ENCODE measurements at regions not wholly inside any gene's neighbourhood (a gene's known extent, or its start where the extent isn't known, plus 50 kb on each side); places are given as distances from the start of the nearest gene placed in this dataset.

- TF ChIP-seq CTCF (IDR thresholded peaks at IDR 0.05; ENCODE audit: insufficient read depth, missing control alignments): no peak
- no peak for DNase-seq (ENCODE audit: insufficient read length, low spot score)
- no peak for FAIRE-seq
Measured at GRCh38 chr1:69196071-69196470, 371.7 kb upstream of the LRRC7 start.

- DNase-seq (ENCODE audit: insufficient read length, low spot score): no peak
- FAIRE-seq: no peak
Measured at GRCh38 chr1:69197816-69198215, 369.9 kb upstream of the LRRC7 start.

GRCh38 chr1:69201716-69202115 lies 366.0 kb upstream of the LRRC7 start:
- DNase-seq (ENCODE audit: insufficient read length, low spot score) (no peak), FAIRE-seq (no peak)
- no peak for TF ChIP-seq CTCF (IDR thresholded peaks at IDR 0.05; ENCODE audit: insufficient read depth, missing control alignments)

More at GRCh38 chr1:69197816-69198215, 369.9 kb upstream of the LRRC7 start:
- TF ChIP-seq CTCF (IDR thresholded peaks at IDR 0.05; ENCODE audit: insufficient read depth, missing control alignments): no peak

GRCh38 chr1:69203166-69203565 lies 364.6 kb upstream of the LRRC7 start:
- DNase-seq (ENCODE audit: insufficient read length, low spot score) (no peak), FAIRE-seq (no peak)
- no peak for TF ChIP-seq CTCF (IDR thresholded peaks at IDR 0.05; ENCODE audit: insufficient read depth, missing control alignments)

- TF ChIP-seq CTCF (IDR thresholded peaks at IDR 0.05; ENCODE audit: insufficient read depth, missing control alignments): no peak
- DNase-seq (ENCODE audit: insufficient read length, low spot score) (no peak), FAIRE-seq (no peak)
Measured at GRCh38 chr1:69213644-69214043, 354.1 kb upstream of the LRRC7 start.

GRCh38 chr1:69215883-69216282 lies 351.8 kb upstream of the LRRC7 start:
- TF ChIP-seq CTCF (IDR thresholded peaks at IDR 0.05; ENCODE audit: insufficient read depth, missing control alignments): no peak
- FAIRE-seq (no peak), DNase-seq (ENCODE audit: insufficient read length, low spot score) (no peak)

- FAIRE-seq (no peak), DNase-seq (ENCODE audit: insufficient read length, low spot score) (no peak)
- no peak for TF ChIP-seq CTCF (IDR thresholded peaks at IDR 0.05; ENCODE audit: insufficient read depth, missing control alignments)
Measured at GRCh38 chr1:69220672-69221071, 347.1 kb upstream of the LRRC7 start.

Measured in D721Med (cell line).